HEK293 (cell line): ENCODE measurements at regions not wholly inside any gene's neighbourhood (a gene's known extent, or its start where the extent isn't known, plus 50 kb on each side); places are given as distances from the start of the nearest gene placed in this dataset.

ENCODE experiments used
- CTCF ChIA-PET: fragments of 350-600 bp; formaldehyde crosslinking; extraction: SDS; loops from one replicate; lab custom pipeline; 2021; ENCODE audit warnings: antibody characterized with exemption; lab: Yijun Ruan, JAX
- POLR2A ChIA-PET: fragments of 300-600 bp; formaldehyde crosslinking; extraction: SDS; loops from one replicate; lab custom pipeline; 2020; ENCODE audit warnings: antibody characterized with exemption, inconsistent platforms; lab: Yijun Ruan, JAX
- H3K27ac ChIP-seq: fragments of 200-500 bp; sonication (Bioruptor generic); 2 replicates; pipeline ENCODE4 v1.5.1; 2014; ENCODE audit warnings: low read depth, low read length, control low read depth, inconsistent platforms; ENCODE audit errors: extremely low read depth
- H3K36me3 ChIP-seq, 2 experiments: fragments of 200-500 bp in 1 of 2; sonication (Bioruptor generic) in 1 of 2; 1 replicate in 1 of 2; 2 replicates in 1 of 2; pipeline ENCODE4 v1.5.1; 2014 to 2017; ENCODE audit warnings: inconsistent platforms in 2 of 2, low read length in 2 of 2; ENCODE audit not compliant: control insufficient read depth in 2 of 2, insufficient read depth in 1 of 2
- H3K4me1 ChIP-seq: fragments of 200-500 bp; sonication (Bioruptor generic); 2 replicates; pipeline ENCODE4 v1.5.1; 2014; ENCODE audit warnings: mild to moderate bottlenecking, low read length, inconsistent platforms; ENCODE audit not compliant: control insufficient read depth, insufficient read depth
- H3K4me3 ChIP-seq: 2 replicates; pipeline ENCODE4 v1.5.1; 2011; ENCODE audit warnings: low read depth, mild to moderate bottlenecking, control low read depth, low read length, moderate library complexity
- H3K9me3 ChIP-seq: fragments of 200-500 bp; sonication (Bioruptor generic); 2 replicates; pipeline ENCODE4 v1.5.1; 2014; ENCODE audit warnings: low read depth, low read length, inconsistent platforms; ENCODE audit not compliant: control insufficient read depth, insufficient read depth
- KLF16 ChIP-seq: fragments of 450-650 bp; formaldehyde crosslinking; IDR thresholded peaks from 2 replicates; pipeline ENCODE4 v1.5.1; 2017; ENCODE audit warnings: missing biosample characterization, missing genetic modification characterization
- MEIS1 ChIP-seq: sonication (generic); formaldehyde crosslinking; IDR thresholded peaks from 2 replicates; pipeline ENCODE4 v1.8.1; 2022; ENCODE audit warnings: missing genetic modification reagents, mild to moderate bottlenecking, borderline replicate concordance
- ZBTB17 ChIP-seq: fragments of 450-650 bp; formaldehyde crosslinking; IDR thresholded peaks from 2 replicates; pipeline ENCODE4 v1.5.1; 2016; ENCODE audit warnings: missing biosample characterization, missing genetic modification characterization
- ZBTB48 ChIP-seq: fragments of 450-650 bp; formaldehyde crosslinking; IDR thresholded peaks from 2 replicates; pipeline ENCODE4 v1.5.1; 2016; ENCODE audit warnings: missing biosample characterization, missing genetic modification characterization
- ZFP3 ChIP-seq: fragments of 450-650 bp; formaldehyde crosslinking; IDR thresholded peaks from 2 replicates; pipeline ENCODE4 v1.5.1; 2016; ENCODE audit warnings: low read depth, missing biosample characterization, missing genetic modification characterization
- ZFP37 ChIP-seq: fragments of 450-650 bp; formaldehyde crosslinking; IDR thresholded peaks from 2 replicates; pipeline ENCODE4 v1.5.1; 2016; ENCODE audit warnings: missing biosample characterization, missing genetic modification characterization
- ZNF132 ChIP-seq: fragments of 450-650 bp; formaldehyde crosslinking; IDR thresholded peaks from 2 replicates; pipeline ENCODE4 v1.5.1; 2017; ENCODE audit warnings: missing biosample characterization, missing genetic modification characterization, borderline replicate concordance
- ZNF138 ChIP-seq: fragments of 450-650 bp; formaldehyde crosslinking; IDR thresholded peaks from 2 replicates; pipeline ENCODE4 v1.5.1; 2016; ENCODE audit warnings: missing biosample characterization, missing genetic modification characterization, borderline replicate concordance
- ZNF169 ChIP-seq: fragments of 450-650 bp; formaldehyde crosslinking; IDR thresholded peaks from 2 replicates; pipeline ENCODE4 v1.5.1; 2016; ENCODE audit warnings: missing biosample characterization, missing genetic modification characterization
- ZNF335 ChIP-seq: fragments of 450-650 bp; formaldehyde crosslinking; conservative IDR thresholded peaks from 2 replicates; pipeline ENCODE4 v1.5.1; 2016; ENCODE audit warnings: missing biosample characterization, missing genetic modification characterization
- ZNF350 ChIP-seq: fragments of 450-650 bp; formaldehyde crosslinking; IDR thresholded peaks from 2 replicates; pipeline ENCODE4 v1.5.0; 2017; ENCODE audit warnings: missing biosample characterization, mild to moderate bottlenecking, missing genetic modification characterization
- ZNF366 ChIP-seq: fragments of 450-650 bp; formaldehyde crosslinking; conservative IDR thresholded peaks from 2 replicates; pipeline ENCODE4 v1.5.1; 2016; ENCODE audit warnings: missing biosample characterization, missing genetic modification characterization
- ZNF530 ChIP-seq: fragments of 450-650 bp; formaldehyde crosslinking; IDR thresholded peaks from 2 replicates; pipeline ENCODE4 v1.5.1; 2016; ENCODE audit warnings: low read depth, missing biosample characterization, missing genetic modification characterization
- ZNF549 ChIP-seq: fragments of 450-650 bp; IDR thresholded peaks from 2 replicates; pipeline ENCODE4 v1.5.1; 2018; ENCODE audit warnings: missing biosample characterization, missing genetic modification characterization, mild to moderate bottlenecking, inconsistent platforms, moderate library complexity
- ZNF571 ChIP-seq: fragments of 450-650 bp; formaldehyde crosslinking; IDR thresholded peaks from 2 replicates; pipeline ENCODE4 v1.5.0; 2017; ENCODE audit warnings: missing biosample characterization, missing genetic modification characterization
- ZNF596 ChIP-seq: fragments of 450-650 bp; IDR thresholded peaks from 2 replicates; pipeline ENCODE4 v1.5.0; 2018; ENCODE audit warnings: missing biosample characterization, mild to moderate bottlenecking, missing genetic modification characterization, moderate library complexity
- ZNF621 ChIP-seq: fragments of 450-650 bp; formaldehyde crosslinking; IDR thresholded peaks from 2 replicates; pipeline ENCODE4 v1.5.1; 2017; ENCODE audit warnings: missing biosample characterization, missing genetic modification characterization
- ZNF747 ChIP-seq: fragments of 450-650 bp; formaldehyde crosslinking; IDR thresholded peaks from 2 replicates; pipeline ENCODE4 v1.5.1; 2016; ENCODE audit warnings: missing biosample characterization, missing genetic modification characterization
- ZNF791 ChIP-seq: fragments of 450-650 bp; formaldehyde crosslinking; IDR thresholded peaks from 2 replicates; pipeline ENCODE4 v1.5.1; 2016; ENCODE audit warnings: missing biosample characterization, missing genetic modification characterization
- ZSCAN16 ChIP-seq: fragments of 450-650 bp; formaldehyde crosslinking; IDR thresholded peaks from 2 replicates; pipeline ENCODE4 v1.5.1; 2016; ENCODE audit warnings: missing biosample characterization, missing genetic modification characterization
- ZSCAN23 ChIP-seq: fragments of 450-650 bp; formaldehyde crosslinking; IDR thresholded peaks from 2 replicates; pipeline ENCODE4 v1.5.1; 2016; ENCODE audit warnings: missing biosample characterization, missing genetic modification characterization
- ZSCAN30 ChIP-seq: fragments of 450-650 bp; IDR thresholded peaks from 2 replicates; pipeline ENCODE4 v1.5.1; 2018; ENCODE audit warnings: missing biosample characterization, mild to moderate bottlenecking, missing genetic modification characterization, moderate library complexity
- TF ChIP-seq, protein P1 (sequence below): fragments of 450-650 bp; formaldehyde crosslinking; IDR thresholded peaks from 2 replicates; pipeline ENCODE4 v1.5.1; 2016; ENCODE audit warnings: missing biosample characterization, missing genetic modification characterization
- TF ChIP-seq, protein P2 (sequence below): fragments of 450-650 bp; formaldehyde crosslinking; conservative IDR thresholded peaks from 2 replicates; pipeline ENCODE4 v1.5.1; 2016; ENCODE audit warnings: low read depth, missing biosample characterization, missing genetic modification characterization
- TF ChIP-seq, protein P3 (sequence below): fragments of 450-650 bp; formaldehyde crosslinking; IDR thresholded peaks from 2 replicates; pipeline ENCODE4 v1.5.1; 2016; ENCODE audit warnings: missing biosample characterization, missing genetic modification characterization
- TF ChIP-seq, protein P4 (sequence below): fragments of 450-650 bp; formaldehyde crosslinking; IDR thresholded peaks from 2 replicates; pipeline ENCODE4 v1.5.1; 2016; ENCODE audit warnings: missing biosample characterization, missing genetic modification characterization

DNA sequence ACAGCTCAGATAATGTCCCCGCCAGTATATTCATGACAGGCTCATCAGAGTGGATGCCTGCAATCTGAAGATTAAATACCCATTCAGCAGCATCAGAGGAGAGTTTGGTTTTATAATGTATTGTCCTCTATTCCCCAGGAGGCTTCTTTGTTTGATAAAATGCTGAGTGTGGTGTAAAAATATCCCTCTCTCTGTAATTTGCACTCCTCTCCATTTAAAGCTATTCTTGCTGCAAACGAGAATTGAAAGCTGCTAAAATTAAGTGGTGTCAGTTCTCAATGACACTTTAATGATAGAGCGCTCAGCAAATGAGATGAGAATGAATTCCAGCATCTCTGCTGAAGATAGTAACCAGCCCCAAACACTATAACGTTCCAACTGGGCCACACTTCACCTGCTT is 205.7 kb upstream of the RRP15 start:
- H3K9me3 ChIP-seq, result no peaks in the 10 kb centered on the region
- POLR2A ChIA-PET, result interaction anchor here (0.7 kb wide), 1 partner anchor 1617 kb away, joined by 4 read pairs; no protein-coding TSS in a partner anchor
- TF ChIP-seq ZNF571, result no peak
- no peak for TF ChIP-seq ZNF596 (tag by site-specific recombination)
- TF ChIP-seq ZNF791 (tag by site-specific recombination), result no peak
- TF ChIP-seq, protein P1, sequence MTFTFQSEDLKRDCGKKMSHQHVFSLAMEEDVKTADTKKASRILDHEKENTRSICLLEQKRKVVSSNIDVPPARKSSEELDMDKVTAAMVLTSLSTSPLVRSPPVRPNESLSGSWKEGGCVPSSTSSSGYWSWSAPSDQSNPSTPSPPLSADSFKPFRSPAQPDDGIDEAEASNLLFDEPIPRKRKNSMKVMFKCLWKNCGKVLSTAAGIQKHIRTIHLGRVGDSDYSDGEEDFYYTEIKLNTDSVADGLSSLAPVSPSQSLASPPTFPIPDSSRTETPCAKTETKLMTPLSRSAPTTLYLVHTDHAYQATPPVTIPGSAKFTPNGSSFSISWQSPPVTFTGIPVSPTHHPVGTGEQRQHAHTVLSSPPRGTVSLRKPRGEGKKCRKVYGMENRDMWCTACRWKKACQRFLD, result no peak
- TF ChIP-seq ZFP3 (tag by site-specific recombination), result no peak
- no peak for TF ChIP-seq ZNF335 (tag by site-specific recombination)
- TF ChIP-seq ZNF350 (tag by site-specific recombination), result no peak
- CTCF ChIA-PET, result no interaction called here
- no peaks in the 10 kb centered on the region for H3K4me1 ChIP-seq
- H3K4me3 ChIP-seq, result no peak overlapping the region
- H3K27ac ChIP-seq, result no peak overlapping the region
- H3K36me3 ChIP-seq, result no peaks in the 10 kb centered on the region

DNA sequence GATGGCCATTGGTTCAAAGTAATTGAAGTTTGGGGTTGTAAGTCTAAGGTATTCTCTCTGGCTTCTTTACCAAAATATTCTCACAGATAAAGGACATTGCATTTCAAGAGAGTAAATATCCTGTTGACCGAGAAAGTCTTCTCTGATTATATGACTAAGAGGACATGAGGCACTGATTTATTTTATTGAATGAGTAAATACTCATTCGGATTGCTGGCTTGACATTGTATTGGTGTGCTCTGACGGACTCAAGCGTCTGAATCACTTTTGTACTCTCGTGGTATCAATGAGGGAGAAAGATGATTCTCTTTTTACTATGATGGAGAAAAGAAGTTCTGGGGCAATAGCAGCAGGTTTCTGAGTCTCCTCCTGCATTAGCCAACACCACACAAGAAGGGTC is 205.3 kb upstream of the RRP15 start:
- H3K36me3 ChIP-seq, result no peaks in the 10 kb centered on the region
- CTCF ChIA-PET, result no interaction called here
- H3K27ac ChIP-seq, result no peak overlapping the region
- H3K4me1 ChIP-seq, result no peaks in the 10 kb centered on the region
- no peak for TF ChIP-seq ZNF132 (tag by site-specific recombination)
- no peak for TF ChIP-seq ZBTB48
- no peak for TF ChIP-seq ZNF621 (tag by site-specific recombination)
- no peak for TF ChIP-seq ZSCAN23 (tag by site-specific recombination)
- no peak for TF ChIP-seq ZNF596 (tag by site-specific recombination)
- no peak for TF ChIP-seq ZNF747 (tag by site-specific recombination)
- POLR2A ChIA-PET, result no interaction called here
- H3K4me3 ChIP-seq, result no peak overlapping the region
- no peaks in the 10 kb centered on the region for H3K9me3 ChIP-seq

DNA sequence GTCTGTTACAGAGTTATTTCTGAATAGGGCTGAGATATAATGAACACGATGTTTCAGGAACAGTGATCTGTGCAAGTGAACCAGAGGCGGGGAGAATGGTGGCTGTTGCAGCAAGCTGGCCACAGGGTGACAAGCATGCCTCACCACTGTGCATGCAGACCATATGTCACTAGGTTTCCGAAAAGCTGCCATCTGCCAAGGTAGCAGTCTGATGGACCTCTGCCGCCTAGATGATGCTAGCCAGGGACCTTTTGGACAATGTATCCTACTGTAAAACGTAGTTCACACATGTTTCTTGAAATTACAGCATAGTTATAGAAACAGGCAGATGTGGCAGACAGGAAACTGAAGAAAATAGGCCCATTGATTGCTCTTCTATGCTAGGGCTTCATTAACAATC is 204.2 kb upstream of the RRP15 start:
- POLR2A ChIA-PET, result no interaction called here
- CTCF ChIA-PET, result no interaction called here
- Histone ChIP-seq H3K4me1 (no peaks in the 10 kb centered on the region), H3K4me3 (no peak overlapping the region), H3K9me3 (no peaks in the 10 kb centered on the region), H3K36me3 (no peaks in the 10 kb centered on the region), H3K27ac (no peak overlapping the region)
- no peak for TF ChIP-seq KLF16 (tag by site-specific recombination)
- no peak for TF ChIP-seq ZNF132 (tag by site-specific recombination)
- no peak for TF ChIP-seq ZSCAN16 (tag by site-specific recombination)
- TF ChIP-seq ZBTB17 (tag by site-specific recombination), result no peak
- no peak for TF ChIP-seq ZNF530 (tag by site-specific recombination)
- TF ChIP-seq ZNF366 (tag by site-specific recombination), result no peak
- no peak for TF ChIP-seq ZSCAN30 (tag by site-specific recombination)
- TF ChIP-seq ZNF571, result no peak
- TF ChIP-seq, protein P2, sequence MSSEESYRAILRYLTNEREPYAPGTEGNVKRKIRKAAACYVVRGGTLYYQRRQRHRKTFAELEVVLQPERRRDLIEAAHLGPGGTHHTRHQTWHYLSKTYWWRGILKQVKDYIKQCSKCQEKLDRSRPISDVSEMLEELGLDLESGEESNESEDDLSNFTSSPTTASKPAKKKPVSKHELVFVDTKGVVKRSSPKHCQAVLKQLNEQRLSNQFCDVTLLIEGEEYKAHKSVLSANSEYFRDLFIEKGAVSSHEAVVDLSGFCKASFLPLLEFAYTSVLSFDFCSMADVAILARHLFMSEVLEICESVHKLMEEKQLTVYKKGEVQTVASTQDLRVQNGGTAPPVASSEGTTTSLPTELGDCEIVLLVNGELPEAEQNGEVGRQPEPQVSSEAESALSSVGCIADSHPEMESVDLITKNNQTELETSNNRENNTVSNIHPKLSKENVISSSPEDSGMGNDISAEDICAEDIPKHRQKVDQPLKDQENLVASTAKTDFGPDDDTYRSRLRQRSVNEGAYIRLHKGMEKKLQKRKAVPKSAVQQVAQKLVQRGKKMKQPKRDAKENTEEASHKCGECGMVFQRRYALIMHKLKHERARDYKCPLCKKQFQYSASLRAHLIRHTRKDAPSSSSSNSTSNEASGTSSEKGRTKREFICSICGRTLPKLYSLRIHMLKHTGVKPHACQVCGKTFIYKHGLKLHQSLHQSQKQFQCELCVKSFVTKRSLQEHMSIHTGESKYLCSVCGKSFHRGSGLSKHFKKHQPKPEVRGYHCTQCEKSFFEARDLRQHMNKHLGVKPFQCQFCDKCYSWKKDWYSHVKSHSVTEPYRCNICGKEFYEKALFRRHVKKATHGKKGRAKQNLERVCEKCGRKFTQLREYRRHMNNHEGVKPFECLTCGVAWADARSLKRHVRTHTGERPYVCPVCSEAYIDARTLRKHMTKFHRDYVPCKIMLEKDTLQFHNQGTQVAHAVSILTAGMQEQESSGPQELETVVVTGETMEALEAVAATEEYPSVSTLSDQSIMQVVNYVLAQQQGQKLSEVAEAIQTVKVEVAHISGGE (tag by site-specific recombination), result no peak
- TF ChIP-seq ZNF169 (tag by site-specific recombination), result no peak
- no peak for TF ChIP-seq MEIS1 (CRISPR knock-in tag)
- TF ChIP-seq, protein P3, sequence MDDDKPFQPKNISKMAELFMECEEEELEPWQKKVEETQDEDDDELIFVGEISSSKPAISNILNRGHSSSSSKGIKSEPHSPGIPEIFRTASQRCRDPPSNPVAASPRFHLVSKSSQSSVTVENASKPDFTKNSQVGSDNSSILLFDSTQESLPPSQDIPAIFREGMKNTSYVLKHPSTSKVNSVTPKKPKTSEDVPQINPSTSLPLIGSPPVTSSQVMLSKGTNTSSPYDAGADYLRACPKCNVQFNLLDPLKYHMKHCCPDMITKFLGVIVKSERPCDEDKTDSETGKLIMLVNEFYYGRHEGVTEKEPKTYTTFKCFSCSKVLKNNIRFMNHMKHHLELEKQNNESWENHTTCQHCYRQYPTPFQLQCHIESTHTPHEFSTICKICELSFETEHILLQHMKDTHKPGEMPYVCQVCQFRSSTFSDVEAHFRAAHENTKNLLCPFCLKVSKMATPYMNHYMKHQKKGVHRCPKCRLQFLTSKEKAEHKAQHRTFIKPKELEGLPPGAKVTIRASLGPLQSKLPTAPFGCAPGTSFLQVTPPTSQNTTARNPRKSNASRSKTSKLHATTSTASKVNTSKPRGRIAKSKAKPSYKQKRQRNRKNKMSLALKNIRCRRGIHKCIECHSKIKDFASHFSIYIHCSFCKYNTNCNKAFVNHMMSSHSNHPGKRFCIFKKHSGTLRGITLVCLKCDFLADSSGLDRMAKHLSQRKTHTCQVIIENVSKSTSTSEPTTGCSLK (tag by site-specific recombination), result no peak
- TF ChIP-seq, protein P4, sequence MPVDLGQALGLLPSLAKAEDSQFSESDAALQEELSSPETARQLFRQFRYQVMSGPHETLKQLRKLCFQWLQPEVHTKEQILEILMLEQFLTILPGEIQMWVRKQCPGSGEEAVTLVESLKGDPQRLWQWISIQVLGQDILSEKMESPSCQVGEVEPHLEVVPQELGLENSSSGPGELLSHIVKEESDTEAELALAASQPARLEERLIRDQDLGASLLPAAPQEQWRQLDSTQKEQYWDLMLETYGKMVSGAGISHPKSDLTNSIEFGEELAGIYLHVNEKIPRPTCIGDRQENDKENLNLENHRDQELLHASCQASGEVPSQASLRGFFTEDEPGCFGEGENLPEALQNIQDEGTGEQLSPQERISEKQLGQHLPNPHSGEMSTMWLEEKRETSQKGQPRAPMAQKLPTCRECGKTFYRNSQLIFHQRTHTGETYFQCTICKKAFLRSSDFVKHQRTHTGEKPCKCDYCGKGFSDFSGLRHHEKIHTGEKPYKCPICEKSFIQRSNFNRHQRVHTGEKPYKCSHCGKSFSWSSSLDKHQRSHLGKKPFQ (tag by site-specific recombination), result no peak
- no peak for TF ChIP-seq ZNF549 (tag by site-specific recombination)
- no peak for TF ChIP-seq ZNF138 (tag by site-specific recombination)
- TF ChIP-seq ZFP37, result no peak
